ENCODE measurements at regions not wholly inside any gene's neighbourhood (a gene's known extent, or its start where the extent isn't known, plus 50 kb on each side); places are given as distances from the start of the nearest gene placed in this dataset.

- TF ChIP-seq CTCF (IDR thresholded peaks at IDR 0.05; ENCODE audit: insufficient read depth, low read length, poor library complexity, severe bottlenecking), result no peak
- TF ChIP-seq EZH2phosphoT487 (conservative IDR thresholded peaks at IDR 0.05; ENCODE audit: low read length), result no peak
Measured at GRCh38 chr13:62444805-62445204, 1029.2 kb upstream of the PCDH20 start.

All from SU-DHL-6 (cell line).